T-helper 1 cell treated with Interleukin-12 subunit alpha and Interleukin-12 subunit beta and Interleukin-4 antibody, amounts not matched to agents 30 ng/mL and 1 ng/mL, for 36 hours (primary cell): ENCODE measurements at regions not wholly inside any gene's neighbourhood (a gene's known extent, or its start where the extent isn't known, plus 50 kb on each side); places are given as distances from the start of the nearest gene placed in this dataset.
"Not testable (repeated sequence)": the region's sequence is repeated elsewhere in the genome, so short reads cannot be mapped to it uniquely, and the experiment has no call there.

Experiments used
- intact Hi-C: fragments of 100-400 bp; cut with micrococcal nuclease; formaldehyde crosslinking; loops from one replicate; pipeline ENCODE4 v1.15.1; 2024

DNA sequence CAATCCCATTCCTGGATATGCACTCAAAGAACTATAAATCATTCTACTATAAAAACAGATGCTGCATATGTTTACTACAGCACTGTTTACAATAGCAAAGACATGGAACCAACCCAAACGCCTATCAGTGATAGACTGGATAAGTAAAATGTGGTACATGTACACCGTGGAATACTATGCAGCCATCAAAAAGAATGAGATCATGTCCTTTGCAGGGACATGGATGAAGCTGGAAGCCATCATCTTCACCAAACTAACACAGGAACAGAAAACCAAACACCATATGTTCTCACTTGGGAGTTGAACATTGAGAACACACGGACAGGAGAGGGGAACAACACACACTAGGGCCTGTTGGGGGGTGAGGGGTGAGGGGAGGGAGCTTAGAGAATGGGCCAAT is 274.9 kb upstream of the KIAA1217 start:
- intact Hi-C loops, result not testable (repeated sequence)

DNA sequence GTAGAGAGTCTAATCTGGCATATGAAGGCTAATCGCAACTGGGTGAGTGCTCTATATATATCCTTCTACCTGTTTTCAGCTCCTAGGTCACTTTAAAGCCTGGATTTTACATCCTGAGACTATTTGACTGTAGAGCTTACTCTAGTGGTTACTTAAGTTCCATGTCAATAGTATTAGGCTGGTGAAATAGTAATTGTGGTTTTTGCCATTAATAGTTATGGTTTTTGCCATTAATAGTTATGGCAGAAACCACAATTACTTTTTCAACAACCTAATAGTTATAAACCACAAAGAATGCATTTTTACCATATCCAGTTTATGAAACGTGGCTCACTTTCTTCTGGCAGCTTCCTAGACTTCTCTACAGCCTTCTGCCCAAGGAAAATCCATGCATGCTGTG is 263.1 kb upstream of the KIAA1217 start:
- intact Hi-C loops, result no loop called here

DNA sequence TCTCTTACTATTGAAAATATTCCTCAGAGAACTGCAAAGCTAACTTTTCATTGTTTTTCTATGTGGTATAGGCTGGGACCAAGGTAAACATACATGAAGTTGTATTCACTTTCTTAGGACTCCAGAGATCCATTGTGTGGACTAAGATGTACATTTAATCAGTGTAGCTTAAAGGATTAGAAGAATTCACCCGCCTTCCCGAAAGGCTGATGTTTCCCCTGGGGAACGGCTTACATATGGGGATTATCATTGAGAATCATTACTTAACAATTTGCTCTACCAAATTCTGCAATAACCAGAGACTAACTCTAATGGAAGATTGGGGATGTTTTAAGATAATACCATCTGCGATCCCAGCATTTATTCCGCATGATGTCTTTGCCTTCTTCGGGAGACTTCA is 257.1 kb upstream of the KIAA1217 start:
- intact Hi-C loops, result no loop called here

DNA sequence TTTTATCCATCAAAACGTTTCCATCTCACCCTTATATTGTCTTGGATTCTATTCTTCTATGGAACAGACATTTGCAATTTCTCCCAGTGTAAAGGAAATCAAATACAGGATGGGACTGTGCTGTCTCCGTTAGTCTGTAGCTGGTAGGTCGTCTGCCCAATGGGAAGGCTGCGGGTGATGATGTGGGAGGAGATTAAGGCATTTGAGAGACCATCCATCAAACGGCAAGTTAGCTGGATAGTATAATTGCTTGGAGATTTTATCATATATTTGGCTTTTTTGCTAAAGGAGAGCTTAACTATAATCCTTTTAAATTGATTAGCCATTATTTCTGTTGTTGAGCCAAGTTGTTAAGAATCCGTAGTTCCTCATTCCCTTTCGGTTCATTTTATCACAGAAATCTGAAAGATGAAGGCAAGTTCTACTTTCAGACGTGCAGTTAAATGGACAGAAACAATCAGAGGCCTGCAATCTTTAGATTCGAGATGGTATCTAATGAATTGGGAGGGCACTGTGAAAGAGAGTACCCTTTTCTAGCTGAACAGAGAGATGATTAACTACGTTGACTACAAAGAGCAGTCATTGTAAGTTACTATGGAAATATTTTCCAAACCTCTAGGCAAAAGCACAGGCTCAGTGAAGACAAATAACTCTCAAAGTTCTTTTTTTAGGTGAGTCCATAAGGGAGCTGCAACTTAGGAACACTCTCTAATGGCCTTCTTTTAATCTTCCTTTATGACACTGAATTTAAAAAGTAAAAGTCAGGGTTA is 253.3 kb upstream of the KIAA1217 start:
- intact Hi-C loops, result no loop called here

DNA sequence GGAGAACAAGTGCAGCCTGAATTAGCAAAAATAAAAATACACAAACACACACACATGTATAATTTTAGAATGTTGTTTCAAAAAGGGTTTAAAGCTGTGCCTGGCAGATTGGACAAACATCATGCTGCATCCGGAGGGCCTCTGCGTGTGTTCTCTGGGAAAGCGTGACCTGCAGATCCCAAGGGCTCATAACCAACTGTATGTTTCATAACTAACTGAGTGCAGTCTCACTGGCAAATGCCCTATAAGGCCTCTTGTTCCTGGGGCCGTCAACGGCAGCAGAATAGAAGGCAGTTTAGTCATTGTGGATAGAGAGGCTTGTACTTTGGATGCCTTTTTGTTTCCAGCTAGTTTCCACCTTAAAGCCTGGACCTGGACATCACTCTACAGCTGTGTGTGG is 243.8 kb upstream of the KIAA1217 start:
- intact Hi-C loops, result no loop called here

DNA sequence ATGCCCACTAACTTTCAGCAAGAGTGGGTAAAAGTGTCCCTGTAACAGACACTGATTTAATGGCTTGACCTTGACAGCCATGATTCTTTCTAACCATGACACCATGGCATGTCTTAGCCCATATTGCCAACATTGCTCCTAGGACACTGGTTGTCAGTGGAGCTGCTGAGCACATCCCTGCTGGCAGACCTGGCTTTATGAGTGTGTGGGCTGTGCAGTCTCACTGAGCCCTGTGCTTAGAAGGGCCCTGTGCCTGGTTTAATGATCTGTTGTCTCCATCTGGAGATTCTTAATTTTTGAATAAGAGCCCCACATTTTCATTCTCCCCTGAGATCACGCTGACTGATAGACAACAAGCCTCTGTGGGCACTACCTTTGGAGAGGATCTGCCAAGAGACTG is 243.1 kb upstream of the KIAA1217 start:
- intact Hi-C loops, result no loop called here

DNA sequence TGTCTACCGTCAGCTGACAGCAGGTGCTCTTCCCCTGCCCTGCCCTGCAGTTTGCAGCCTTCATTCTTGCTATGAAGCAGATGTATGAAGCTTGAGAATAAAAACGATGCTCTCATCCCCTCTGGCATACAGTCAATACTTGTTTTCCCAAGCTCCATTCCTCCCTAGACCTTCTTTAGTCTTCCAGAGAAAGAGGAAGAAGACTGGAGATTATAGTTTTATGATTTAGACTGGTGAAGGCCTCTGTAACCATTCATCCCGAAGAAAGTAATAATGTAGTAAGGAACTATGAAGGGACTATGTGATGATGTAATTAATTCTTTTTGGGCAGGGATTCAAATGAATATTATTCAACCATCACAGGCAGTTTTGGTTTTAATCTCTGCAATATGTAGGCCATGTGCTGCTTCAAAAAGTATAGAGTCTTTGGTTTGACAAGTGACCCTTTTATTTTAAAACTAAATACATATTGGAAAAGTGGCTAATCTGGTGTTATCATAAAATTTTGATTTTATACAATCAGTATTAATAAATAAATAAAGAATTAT is 242.4 kb upstream of the KIAA1217 start:
- intact Hi-C loops, result no loop called here

DNA sequence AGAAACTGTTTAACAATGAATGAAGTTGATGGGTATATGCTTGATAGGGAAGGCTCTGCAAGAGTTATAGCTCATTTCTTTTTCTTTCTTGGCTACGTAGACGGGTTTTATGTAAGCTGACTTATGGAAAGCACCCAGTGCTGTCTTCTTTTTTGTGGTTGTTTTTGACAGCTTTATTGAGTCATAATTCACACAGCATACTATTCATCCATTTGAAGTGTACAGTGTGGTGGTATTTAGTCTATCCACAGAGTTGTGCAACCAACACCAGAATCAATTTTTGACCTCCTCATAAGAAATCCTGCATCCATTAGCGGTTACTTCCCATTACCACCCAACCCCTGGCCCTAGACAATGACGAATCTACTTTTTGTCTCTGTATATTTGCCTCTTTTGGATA is 240.6 kb upstream of the KIAA1217 start:
- intact Hi-C loops, result no loop called here

DNA sequence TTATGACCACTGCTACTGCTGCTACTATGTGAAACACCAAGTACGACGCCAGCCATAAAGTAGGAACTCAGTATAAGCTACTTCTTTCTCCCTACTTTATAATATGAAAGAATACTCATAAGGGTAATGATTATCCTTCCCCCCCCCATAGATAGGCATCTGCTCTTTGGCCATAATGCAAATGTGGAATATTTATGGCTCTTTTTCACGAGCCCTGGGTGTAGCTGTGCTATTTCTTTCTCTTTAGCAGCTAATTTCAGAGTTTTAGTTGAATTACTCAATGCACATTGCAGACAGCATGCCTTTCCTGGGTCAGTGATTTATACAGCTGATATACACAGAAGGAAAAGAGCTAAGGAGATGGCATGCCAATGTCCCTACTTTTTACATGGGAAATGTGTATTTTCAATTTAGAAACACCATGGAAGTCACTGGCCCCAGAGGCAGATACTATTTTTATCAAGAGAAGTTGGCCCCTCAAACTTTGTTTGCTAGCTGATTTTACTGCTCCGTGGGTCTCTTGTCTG is 234.1 kb upstream of the KIAA1217 start:
- intact Hi-C loops, result no loop called here

DNA sequence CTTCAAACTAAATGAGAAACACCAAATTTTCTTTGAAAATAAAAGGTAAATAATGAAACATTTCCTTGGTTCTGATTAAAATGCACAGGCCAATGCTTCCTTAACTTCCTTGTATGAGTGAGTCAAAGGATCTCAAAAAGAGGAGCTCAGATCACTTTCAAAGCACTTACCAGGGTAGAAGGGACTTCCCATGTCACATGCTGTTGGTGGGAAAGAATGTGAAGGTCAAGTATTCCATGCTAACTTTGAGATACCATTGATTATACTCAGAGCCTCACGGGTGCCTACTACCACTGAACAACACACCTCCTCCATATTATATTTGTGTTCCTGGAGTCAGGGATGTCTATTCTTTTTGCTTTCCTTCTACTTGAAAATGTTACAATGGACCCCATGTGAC is 233.5 kb upstream of the KIAA1217 start:
- intact Hi-C loops, result no loop called here

DNA sequence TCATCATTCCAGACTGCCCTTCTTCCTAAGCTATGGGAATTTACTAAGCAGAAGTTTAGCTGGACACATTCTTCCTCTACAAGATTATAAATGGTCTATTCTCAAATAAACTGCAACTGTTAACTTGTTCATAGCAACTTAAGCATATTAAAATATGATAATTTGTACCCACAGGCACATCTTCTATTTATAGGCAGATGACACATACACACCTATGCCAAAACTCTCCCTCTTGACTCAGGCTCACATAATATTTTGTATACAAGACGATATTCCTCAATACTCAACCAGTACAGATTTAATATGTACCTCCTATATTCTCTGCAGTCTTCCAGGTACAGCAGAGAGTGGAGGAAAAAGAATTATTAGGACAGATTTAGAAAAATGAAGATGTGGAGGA is 232.7 kb upstream of the KIAA1217 start:
- intact Hi-C loops, result no loop called here

DNA sequence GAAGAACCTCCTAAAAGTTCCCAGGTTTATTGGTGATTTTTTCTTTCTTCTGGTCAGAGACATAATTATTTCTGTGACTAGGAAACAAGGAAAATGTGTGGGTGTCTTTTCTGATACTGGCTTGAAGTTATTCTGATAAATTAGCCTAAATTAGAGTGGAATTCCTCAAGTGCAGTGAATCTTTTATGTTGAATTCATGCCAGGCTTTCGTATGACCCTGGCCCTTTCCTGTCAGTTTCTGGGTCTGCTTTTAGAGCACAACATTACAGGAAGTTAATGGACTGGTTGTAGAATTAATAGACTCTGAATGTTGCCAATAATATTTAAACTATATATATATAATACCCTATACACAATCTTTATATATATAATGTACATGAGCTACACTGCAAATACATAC is 230.6 kb upstream of the KIAA1217 start:
- intact Hi-C loops, result no loop called here

DNA sequence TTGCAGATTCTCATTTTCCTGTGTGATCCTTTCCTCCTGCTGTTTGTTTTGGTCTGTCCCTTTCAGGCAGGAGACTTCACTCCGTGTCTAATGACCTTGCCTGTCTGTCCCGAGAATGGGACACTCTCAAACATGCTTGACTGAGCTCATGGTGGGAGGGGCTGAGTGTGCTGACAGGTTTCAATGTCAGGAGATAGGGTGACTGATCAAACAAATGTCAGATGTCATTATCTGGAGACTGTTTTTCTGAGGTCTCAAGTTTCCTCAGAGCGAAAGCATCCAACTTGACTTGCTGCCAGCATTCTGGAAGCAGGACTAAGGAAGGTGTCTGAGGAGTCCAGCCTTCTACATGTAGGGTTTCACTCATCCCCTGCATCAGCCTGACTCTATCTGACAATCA is 228.8 kb upstream of the KIAA1217 start:
- intact Hi-C loops, result no loop called here

DNA sequence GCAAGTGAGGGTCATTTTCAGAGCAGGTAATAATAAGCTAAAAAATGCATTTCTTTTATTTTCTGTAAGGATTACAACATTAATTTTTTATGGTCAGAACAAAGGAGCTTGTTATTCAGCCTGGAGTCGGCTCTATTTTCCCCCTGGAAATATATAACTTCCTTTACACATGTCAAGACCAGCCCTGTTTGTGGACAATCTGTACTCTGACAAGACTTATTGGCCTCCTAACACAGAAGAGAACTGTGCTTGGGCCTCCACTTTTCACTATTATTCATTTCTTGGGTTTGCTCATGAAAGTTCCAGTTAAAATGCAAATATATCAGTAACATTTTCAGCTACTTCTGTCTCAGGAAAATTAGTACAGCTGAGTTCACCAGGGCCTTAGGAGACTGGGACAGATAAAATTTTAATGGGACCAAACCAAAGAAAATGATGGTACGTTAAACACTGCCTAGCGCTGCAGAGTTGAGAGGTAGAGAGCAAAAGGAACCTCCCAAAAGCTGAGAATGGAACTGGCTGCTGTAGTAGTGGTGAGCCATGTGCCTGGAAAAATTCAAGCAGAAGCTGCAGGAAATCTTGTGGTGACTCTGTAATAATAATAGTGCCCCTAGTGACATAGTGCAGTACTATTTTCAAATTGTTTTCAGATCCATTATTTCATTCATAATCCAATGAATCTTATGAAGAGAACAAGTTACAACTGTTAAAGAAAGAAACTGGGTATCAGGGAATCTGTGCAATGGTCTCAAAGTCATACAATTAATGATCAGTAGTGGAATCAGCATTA is 227.2 kb upstream of the KIAA1217 start:
- intact Hi-C loops, result no loop called here

DNA sequence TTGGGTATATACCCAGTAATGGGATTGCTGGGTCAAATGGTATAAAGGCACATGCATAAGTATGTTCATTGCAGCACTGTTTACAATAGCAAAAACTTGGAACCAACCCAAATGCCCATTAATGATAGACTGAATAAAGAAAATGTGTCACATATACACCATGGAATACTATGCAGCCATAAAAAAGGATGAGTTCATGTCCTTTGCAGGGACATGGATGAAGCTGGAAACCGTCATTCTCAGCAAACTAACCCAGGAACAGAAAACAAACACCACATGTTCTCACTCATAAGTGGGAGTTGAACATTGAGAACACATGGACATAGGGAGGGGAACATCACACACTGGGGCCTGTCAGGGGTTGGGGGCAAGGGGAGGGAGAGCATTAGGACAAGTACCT is 224.5 kb upstream of the KIAA1217 start:
- intact Hi-C loops, result not testable (repeated sequence)

DNA sequence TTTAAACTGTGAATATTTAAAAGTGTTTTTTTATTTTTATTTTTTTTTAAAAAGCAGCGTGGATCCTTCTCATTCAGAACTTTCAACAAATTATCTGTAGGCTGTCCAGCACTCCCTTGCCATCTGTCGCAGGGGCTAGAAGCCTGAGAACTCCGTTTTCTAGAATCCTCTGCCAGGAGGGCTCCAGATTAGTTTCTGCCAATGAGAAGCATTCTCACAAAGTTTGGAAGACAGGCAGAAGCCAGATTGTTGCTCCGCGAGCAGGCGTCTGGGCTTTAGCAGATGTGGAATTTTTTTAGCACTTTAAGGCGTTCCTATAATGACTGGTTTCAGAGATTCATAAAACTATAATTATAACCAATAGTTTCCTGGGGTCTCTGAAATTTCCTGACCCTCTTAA is 220.9 kb upstream of the KIAA1217 start:
- intact Hi-C loops, result no loop called here

DNA sequence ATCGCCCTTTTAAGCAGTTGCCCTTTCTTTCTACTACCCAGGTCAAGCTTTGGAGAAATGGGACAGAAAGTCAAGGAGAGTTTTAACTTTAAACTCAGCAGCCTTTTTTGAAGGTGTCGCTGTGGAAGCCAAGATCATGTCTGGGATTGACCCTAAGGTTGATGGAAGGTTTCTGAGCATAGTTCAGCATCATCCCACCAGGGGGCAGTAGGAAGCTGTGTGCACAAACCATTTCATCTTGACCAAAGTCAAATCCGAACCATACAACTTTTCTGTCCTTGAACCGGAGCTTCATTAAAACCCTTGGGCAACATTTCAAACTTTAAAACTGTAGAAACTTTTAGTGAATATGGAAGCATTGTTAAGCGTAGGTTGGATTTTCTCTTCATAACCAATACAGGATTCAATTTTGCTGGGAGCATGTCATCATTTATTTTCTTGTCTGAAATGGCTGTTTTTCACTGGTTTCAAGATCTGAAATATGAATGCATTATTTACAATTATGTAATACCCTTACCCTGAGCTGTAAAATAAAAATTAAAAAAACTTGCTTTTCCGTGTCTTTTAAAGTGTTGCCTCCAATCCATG is 214.4 kb upstream of the KIAA1217 start:
- intact Hi-C loops, result loop anchor here (1.0 to 10.0 kb wide), 6 partner anchors 202 to 840 kb away; no protein-coding TSS in a partner anchor

DNA sequence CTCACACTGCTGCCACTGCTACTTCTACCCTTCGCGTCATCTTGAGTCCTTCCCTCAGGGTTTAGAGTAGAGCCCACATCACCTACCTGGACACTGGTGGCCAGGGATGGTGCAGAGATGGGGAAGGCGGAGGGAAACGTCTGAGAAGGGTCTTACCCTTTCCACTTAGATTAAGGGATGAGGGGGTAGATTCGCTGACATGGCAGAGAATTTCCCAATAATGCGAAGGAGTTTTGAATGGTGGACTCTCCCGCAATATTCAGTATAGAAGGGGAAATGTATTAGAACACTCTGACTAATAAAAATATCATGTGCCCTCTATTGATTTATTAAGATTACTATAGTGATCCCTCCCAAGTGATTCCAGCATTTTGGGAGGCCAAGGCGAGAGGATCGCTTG is 209.5 kb upstream of the KIAA1217 start:
- intact Hi-C loops, result loop anchor here (10.0 kb wide), 1 partner anchor 845 kb away; no protein-coding TSS in a partner anchor

DNA sequence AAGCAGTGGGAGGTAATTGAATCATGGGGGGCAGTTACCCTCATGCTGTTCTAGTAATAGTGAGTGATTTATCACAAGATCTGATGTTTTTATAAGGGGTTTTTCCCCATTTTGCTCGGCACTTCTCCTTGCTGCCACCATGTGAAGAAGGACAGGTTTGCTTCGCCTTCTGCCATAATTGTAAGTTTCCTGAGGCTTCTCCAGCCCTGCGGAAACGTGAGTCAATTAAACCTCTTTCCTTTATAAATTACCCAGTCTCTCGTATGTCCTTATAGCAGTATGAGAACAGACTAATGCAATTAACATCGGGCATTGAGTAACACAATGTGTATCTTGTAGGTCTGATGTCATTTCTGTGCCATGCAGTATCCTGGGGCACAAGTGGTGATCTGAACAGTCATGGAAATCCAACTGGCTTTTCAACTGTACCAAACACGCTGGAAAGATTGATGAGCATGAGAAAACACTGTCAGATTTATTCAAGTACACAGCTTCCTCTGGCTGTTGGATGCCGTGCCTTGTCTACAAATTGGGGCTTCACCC is 208.6 kb upstream of the KIAA1217 start:
- intact Hi-C loops, result no loop called here

DNA sequence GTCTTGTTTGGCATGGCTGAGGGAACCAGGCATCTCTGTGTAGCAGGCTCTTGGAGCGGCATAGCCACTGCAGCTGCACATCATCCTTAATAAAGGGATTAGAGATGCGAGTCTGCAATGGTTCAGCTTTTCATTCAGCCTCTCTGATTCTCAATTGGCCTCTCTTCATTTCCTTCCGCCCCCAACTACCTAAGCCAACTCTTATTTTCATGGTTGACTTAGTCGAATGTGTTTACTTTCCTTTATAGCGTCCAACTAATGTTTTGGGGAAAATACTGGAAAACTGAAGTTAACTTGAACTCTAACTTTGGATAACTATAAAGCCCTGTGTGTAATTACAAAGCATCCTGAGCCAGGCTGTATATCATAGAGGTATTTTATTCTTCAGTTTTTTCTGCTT is 202.2 kb upstream of the KIAA1217 start:
- intact Hi-C loops, result no loop called here

DNA sequence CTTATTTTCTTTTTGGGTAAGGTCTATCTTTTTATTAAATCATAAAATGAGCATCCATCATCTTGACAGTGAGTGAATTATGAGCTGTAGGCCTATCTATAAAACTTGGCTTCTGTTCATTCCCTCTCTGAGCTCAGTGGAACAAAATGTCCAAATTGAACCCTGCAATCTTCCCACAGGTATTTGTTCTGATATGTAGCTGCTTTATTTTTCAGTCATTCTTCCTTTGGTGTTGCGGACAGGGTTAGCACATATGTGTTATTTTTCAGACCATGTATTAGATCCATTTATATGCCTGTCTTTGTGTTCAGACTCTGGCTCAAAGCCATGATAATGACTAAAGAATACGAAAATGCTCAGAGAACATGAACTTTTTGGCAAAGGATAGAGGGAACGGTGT is 201.6 kb upstream of the KIAA1217 start:
- intact Hi-C loops, result no loop called here
